CD8-positive, alpha-beta memory T cell (primary cell): ENCODE measurements at regions not wholly inside any gene's neighbourhood (a gene's known extent, or its start where the extent isn't known, plus 50 kb on each side); places are given as distances from the start of the nearest gene placed in this dataset.
"Not testable (repeated sequence)": the region's sequence is repeated elsewhere in the genome, so short reads cannot be mapped to it uniquely, and the experiment has no call there.

Experiments used
- CTCF ChIA-PET: fragments of 350-600 bp; sonication (Branson Sonifier 250); formaldehyde crosslinking; loops from one replicate; lab custom pipeline; 2021; ENCODE audit warnings: antibody characterized with exemption; lab: Charles Lee
- POLR2A ChIA-PET: fragments of 350-600 bp; sonication (Branson Sonifier 250); formaldehyde crosslinking; loops from one replicate; lab custom pipeline; 2021; ENCODE audit warnings: antibody characterized with exemption; lab: Charles Lee
- DNase-seq, 5 donors: peaks; one replicate each; pipeline versions ENCODE4 v3.0.0 to v3.0.0-alpha.2; 2020 to 2022; ENCODE audit warnings: mixed read lengths in 1 of 5
- H3K27ac ChIP-seq: one replicate; pipeline ENCODE4 v1.7.0; 2013; ENCODE audit warnings: low read depth, mild to moderate bottlenecking, low read length, moderate library complexity
- H3K27me3 ChIP-seq: 2 replicates; pipeline ENCODE4 v1.7.0; 2013; ENCODE audit warnings: low read length, mild to moderate bottlenecking; ENCODE audit not compliant: insufficient read depth, poor library complexity, severe bottlenecking
- H3K36me3 ChIP-seq: 2 replicates; pipeline ENCODE4 v1.7.0; 2013; ENCODE audit warnings: mild to moderate bottlenecking, low read length, moderate library complexity; ENCODE audit not compliant: insufficient read depth
- H3K4me1 ChIP-seq: 2 replicates; pipeline ENCODE4 v1.7.0; 2013; ENCODE audit warnings: mild to moderate bottlenecking, low read length, moderate library complexity; ENCODE audit not compliant: insufficient read depth
- H3K4me3 ChIP-seq: 2 replicates; pipeline ENCODE4 v1.7.0; 2013; ENCODE audit warnings: mild to moderate bottlenecking, low read length
- H3K9me3 ChIP-seq: 2 replicates; pipeline ENCODE4 v1.7.0; 2013; ENCODE audit warnings: mild to moderate bottlenecking, low read length
- H3K27ac Mint-ChIP-seq, 8 donors: one replicate each; pipeline ENCODE4 v1.8.0; 2020 to 2021; ENCODE audit warnings: mixed read lengths in 8 of 8, mild to moderate bottlenecking in 6 of 8, inconsistent platforms in 3 of 8, moderate library complexity in 3 of 8
- H3K27me3 Mint-ChIP-seq, 2 donors: one replicate each; pipeline ENCODE4 v1.8.0; 2020 to 2021; ENCODE audit warnings: mixed read lengths in 2 of 2, mild to moderate bottlenecking in 1 of 2, moderate library complexity in 1 of 2
- H3K36me3 Mint-ChIP-seq, 3 donors: one replicate each; pipeline ENCODE4 v1.8.0; 2020 to 2021; ENCODE audit warnings: mixed read lengths in 3 of 3, inconsistent platforms in 1 of 3, mild to moderate bottlenecking in 1 of 3
- H3K4me1 Mint-ChIP-seq, 3 donors: one replicate each; pipeline ENCODE4 v1.8.0; 2020 to 2021; ENCODE audit warnings: mixed read lengths in 3 of 3, inconsistent platforms in 1 of 3, mild to moderate bottlenecking in 1 of 3
- H3K4me3 Mint-ChIP-seq, 7 donors: one replicate each; pipeline ENCODE4 v1.8.0; 2020 to 2021; ENCODE audit warnings: mixed read lengths in 7 of 7, mild to moderate bottlenecking in 6 of 7, moderate library complexity in 4 of 7, inconsistent platforms in 2 of 7
- H3K9me3 Mint-ChIP-seq, 5 donors: one replicate each; pipeline ENCODE4 v1.8.0; 2020 to 2022; ENCODE audit warnings: mixed read lengths in 5 of 5, mild to moderate bottlenecking in 3 of 5, moderate library complexity in 2 of 5, inconsistent platforms in 1 of 5

GRCh38 chr2:234898534-234899053 is 53.2 kb upstream of the SH3BP4 start:
- Mint-ChIP-seq H3K36me3 (no peaks in the 10 kb centered on the region), H3K4me1 (no peaks in the 10 kb centered on the region), H3K27me3 (peaks cover 9 to 10% of the 10 kb centered on the region in 2 donors), H3K27ac (no peak overlapping the region), H3K4me3 (no peak overlapping the region), H3K9me3 (no peaks in the 10 kb centered on the region)
- Histone ChIP-seq H3K27me3 (no peaks in the 10 kb centered on the region), H3K4me1 (no peaks in the 10 kb centered on the region), H3K4me3 (no peak overlapping the region), H3K9me3 (no peaks in the 10 kb centered on the region), H3K36me3 (no peaks in the 10 kb centered on the region), H3K27ac (no peak overlapping the region)
- ChIA-PET CTCF (no interaction called here), POLR2A (no interaction called here)
- no peak for DNase-seq

DNA sequence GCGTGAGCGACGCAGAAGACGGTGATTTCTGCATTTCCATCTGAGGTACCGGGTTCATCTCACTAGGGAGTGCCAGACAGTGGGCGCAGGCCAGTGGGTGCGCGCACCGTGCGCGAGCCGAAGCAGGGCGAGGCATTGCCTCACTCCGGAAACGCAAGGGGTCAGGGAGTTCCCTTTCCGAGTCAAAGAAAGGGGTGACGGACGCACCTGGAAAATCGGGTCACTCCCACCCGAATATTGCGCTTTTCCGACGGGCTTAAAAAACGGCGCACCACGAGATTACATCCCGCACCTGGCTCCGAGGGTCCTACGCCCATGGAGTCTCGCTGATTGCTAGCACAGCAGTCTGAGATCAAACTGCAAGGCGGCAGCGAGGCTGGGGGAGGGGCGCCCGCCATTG is 63.4 kb upstream of the SH3BP4 start:
- CTCF ChIA-PET, H3K4me1 Mint-ChIP-seq, H3K36me3 Mint-ChIP-seq, H3K4me3 ChIP-seq, H3K27me3 ChIP-seq, H3K4me1 ChIP-seq, POLR2A ChIA-PET, H3K36me3 ChIP-seq, H3K9me3 ChIP-seq, H3K9me3 Mint-ChIP-seq, H3K27ac ChIP-seq: not testable (repeated sequence)
- peak in 1 of 5 donors; percentile 32 for DNase-seq
- Mint-ChIP-seq H3K27me3 (peaks cover 4 to 31% of the 10 kb centered on the region in 2 donors), H3K4me3 (peak overlapping the region in 3 of 7 donors; percentile 24 to 69 (median 54)), H3K27ac (peak overlapping the region in 1 of 8 donors; percentile 57)

DNA sequence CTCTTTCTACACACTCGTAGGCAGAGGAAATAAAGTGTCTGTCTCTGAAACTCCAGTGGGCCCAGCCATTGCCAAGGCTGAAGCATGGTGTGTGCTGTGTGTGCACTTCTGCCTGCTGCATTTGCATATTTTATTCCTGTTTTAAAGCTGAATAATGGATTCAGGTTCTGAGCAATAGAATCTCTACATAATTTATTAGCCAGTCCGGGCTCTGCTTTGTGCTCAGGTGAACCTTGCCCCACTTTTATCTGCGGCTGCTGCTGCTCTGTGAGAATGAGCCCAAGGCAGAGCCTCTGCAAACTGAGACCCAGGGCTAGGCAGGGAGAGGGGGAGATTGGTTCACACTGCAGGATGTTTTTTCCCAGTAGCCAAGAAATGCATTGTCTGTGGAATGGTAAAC is 64.6 kb upstream of the SH3BP4 start:
- Histone ChIP-seq H3K36me3 (no peaks in the 10 kb centered on the region), H3K4me1 (no peaks in the 10 kb centered on the region), H3K4me3 (no peak overlapping the region), H3K27me3 (peaks cover 4% of the 10 kb centered on the region), H3K9me3 (no peaks in the 10 kb centered on the region), H3K27ac (no peak overlapping the region)
- peaks cover 4 to 31% of the 10 kb centered on the region in 2 donors for H3K27me3 Mint-ChIP-seq
- no peak overlapping the region for H3K4me3 Mint-ChIP-seq
- POLR2A ChIA-PET, result no interaction called here
- H3K9me3 Mint-ChIP-seq, result no peaks in the 10 kb centered on the region
- CTCF ChIA-PET, result no interaction called here
- no peaks in the 10 kb centered on the region for H3K4me1 Mint-ChIP-seq
- no peak for DNase-seq
- peaks cover 0 to 1% (median 0%) of the 10 kb centered on the region in 3 donors for H3K36me3 Mint-ChIP-seq
- peak overlapping the region in 1 of 8 donors; percentile 23 for H3K27ac Mint-ChIP-seq

DNA sequence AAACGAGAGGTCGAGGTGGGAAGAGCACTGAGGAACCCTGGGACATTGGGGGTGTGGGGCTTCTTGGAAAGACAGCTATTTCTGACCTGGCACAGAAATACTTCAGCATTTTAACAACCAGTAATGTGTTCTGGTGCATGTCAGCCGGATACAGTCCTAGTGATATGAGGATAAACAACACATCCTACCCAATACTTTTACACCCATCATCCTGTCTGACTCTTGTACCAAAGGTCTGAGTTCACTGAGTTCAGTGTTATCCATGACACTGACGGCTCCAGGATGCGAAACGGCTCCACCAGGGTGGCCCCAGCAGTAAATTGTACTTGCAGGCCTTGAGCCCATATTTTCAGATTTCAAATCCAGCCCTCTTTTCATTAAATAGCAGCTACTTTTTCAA is 65.9 kb upstream of the SH3BP4 start:
- peaks cover 0 to 1% (median 0%) of the 10 kb centered on the region in 3 donors for H3K36me3 Mint-ChIP-seq
- H3K9me3 ChIP-seq, result no peaks in the 10 kb centered on the region
- H3K27ac Mint-ChIP-seq, result no peak overlapping the region
- no peak for DNase-seq
- CTCF ChIA-PET, result no interaction called here
- H3K4me3 ChIP-seq, result no peak overlapping the region
- peaks cover 4 to 31% of the 10 kb centered on the region in 2 donors for H3K27me3 Mint-ChIP-seq
- peaks cover 4% of the 10 kb centered on the region for H3K27me3 ChIP-seq
- no peaks in the 10 kb centered on the region for H3K4me1 ChIP-seq
- no peak overlapping the region for H3K27ac ChIP-seq
- POLR2A ChIA-PET, result no interaction called here
- no peaks in the 10 kb centered on the region for H3K4me1 Mint-ChIP-seq
- no peaks in the 10 kb centered on the region for H3K36me3 ChIP-seq
- no peak overlapping the region for H3K4me3 Mint-ChIP-seq
- peaks cover 0 to 2% (median 0%) of the 10 kb centered on the region in 5 donors for H3K9me3 Mint-ChIP-seq

DNA sequence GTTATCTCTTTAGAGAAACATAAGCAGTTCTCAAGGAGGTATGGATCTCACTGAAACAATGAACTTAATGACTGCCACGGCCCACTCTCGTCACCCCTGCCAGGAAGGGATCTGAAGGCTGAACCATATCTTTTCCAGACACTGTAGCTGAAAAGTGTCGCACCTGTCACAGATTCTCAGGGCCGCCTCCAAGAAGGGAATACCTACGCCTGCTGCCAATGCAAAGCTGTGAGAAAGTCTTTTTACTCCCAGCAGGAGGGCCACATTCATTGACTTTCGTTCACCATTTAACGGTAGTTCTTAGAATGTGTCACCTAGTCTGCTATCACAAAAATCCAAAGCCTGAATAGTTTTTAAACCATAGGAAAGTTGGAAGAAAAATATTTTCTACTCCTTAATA is 66.7 kb upstream of the SH3BP4 start:
- H3K36me3 Mint-ChIP-seq, result peaks cover 0 to 1% (median 0%) of the 10 kb centered on the region in 3 donors
- no peak overlapping the region for H3K4me3 Mint-ChIP-seq
- DNase-seq, result no peak
- no peaks in the 10 kb centered on the region for H3K4me1 ChIP-seq
- peaks cover 4% of the 10 kb centered on the region for H3K27me3 ChIP-seq
- H3K9me3 Mint-ChIP-seq, result peaks cover 0 to 2% (median 0%) of the 10 kb centered on the region in 5 donors
- peak overlapping the region in 1 of 8 donors; percentile 41 for H3K27ac Mint-ChIP-seq
- H3K4me3 ChIP-seq, result no peak overlapping the region
- no peaks in the 10 kb centered on the region for H3K4me1 Mint-ChIP-seq
- no peaks in the 10 kb centered on the region for H3K36me3 ChIP-seq
- CTCF ChIA-PET, result no interaction called here
- POLR2A ChIA-PET, result no interaction called here
- peaks cover 4 to 31% of the 10 kb centered on the region in 2 donors for H3K27me3 Mint-ChIP-seq
- H3K9me3 ChIP-seq, result no peaks in the 10 kb centered on the region
- no peak overlapping the region for H3K27ac ChIP-seq

- H3K27me3 ChIP-seq, result peaks cover 4% of the 10 kb centered on the region
- no peaks in the 10 kb centered on the region for H3K4me1 ChIP-seq
- peaks cover 6 to 31% of the 10 kb centered on the region in 2 donors for H3K27me3 Mint-ChIP-seq
- H3K4me3 Mint-ChIP-seq, result no peak overlapping the region
- CTCF ChIA-PET, result no interaction called here
- peaks cover 0 to 1% (median 0%) of the 10 kb centered on the region in 3 donors for H3K36me3 Mint-ChIP-seq
- peak overlapping the region in 1 of 8 donors; percentile 32 for H3K27ac Mint-ChIP-seq
- no peaks in the 10 kb centered on the region for H3K9me3 ChIP-seq
- no peak overlapping the region for H3K4me3 ChIP-seq
- no peaks in the 10 kb centered on the region for H3K4me1 Mint-ChIP-seq
- no peak overlapping the region for H3K27ac ChIP-seq
- H3K36me3 ChIP-seq, result no peaks in the 10 kb centered on the region
- peaks cover 0 to 2% (median 0%) of the 10 kb centered on the region in 5 donors for H3K9me3 Mint-ChIP-seq
- POLR2A ChIA-PET, result no interaction called here
- DNase-seq, result no peak
These were observed 67.2 kb upstream of the SH3BP4 start for GRCh38 chr2:234884591-234884990.

DNA sequence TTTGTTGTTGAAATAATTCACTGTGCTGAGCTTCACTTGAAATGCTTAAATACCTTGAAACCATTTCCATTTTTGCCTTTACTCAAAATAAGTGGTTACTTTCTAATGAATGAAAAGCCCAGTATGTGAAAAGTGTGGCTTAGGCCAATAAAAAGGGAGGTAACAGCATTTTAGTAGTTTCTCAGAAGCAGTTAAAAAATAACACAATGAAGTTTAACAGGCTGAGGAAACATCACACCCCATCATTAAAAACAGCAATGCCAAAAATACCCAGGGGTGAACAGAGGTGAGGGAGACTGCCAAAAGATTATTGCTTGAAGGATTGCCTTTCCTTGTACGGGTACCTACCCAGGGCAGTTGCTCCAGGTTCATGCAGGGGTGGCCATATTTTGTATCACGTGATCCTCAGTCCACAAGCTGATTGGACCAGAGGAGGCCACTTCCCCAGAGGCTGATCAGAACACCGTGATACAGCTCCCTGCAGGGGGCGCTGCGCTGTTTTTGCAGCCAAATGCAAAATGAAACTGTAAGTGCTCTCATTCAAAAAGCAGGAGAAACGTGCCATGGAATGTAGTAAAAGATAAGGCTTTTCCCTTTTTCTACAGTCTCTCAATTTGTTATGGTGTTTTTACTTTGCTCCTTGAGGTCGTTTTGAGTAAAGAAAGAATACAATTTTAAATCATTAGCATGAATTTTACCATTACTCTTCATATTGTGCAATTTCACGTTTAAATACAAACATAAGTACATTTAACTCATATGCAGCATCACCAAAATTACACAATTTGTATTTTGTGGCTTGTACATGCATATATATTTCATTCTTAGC is 70.2 kb upstream of the SH3BP4 start:
- Histone ChIP-seq H3K27me3 (no peaks in the 10 kb centered on the region), H3K27ac (no peak overlapping the region), H3K4me3 (no peak overlapping the region), H3K36me3 (no peaks in the 10 kb centered on the region), H3K9me3 (no peaks in the 10 kb centered on the region), H3K4me1 (no peaks in the 10 kb centered on the region)
- ChIA-PET POLR2A (no interaction called here), CTCF (no interaction called here)
- Mint-ChIP-seq H3K36me3 (peaks cover 0 to 1% (median 0%) of the 10 kb centered on the region in 3 donors), H3K9me3 (peaks cover 0 to 2% (median 0%) of the 10 kb centered on the region in 5 donors), H3K4me3 (no peak overlapping the region), H3K27ac (no peak overlapping the region), H3K4me1 (no peaks in the 10 kb centered on the region), H3K27me3 (peaks cover 12 to 29% of the 10 kb centered on the region in 2 donors)
- DNase-seq, result peak in 4 of 5 donors; percentile 5 to 28 (median 7)

- Mint-ChIP-seq H3K27me3 (peaks cover 12 to 31% of the 10 kb centered on the region in 2 donors), H3K36me3 (peaks cover 0 to 1% (median 0%) of the 10 kb centered on the region in 3 donors), H3K4me3 (no peak overlapping the region), H3K4me1 (no peaks in the 10 kb centered on the region), H3K9me3 (peaks cover 0 to 2% (median 0%) of the 10 kb centered on the region in 5 donors), H3K27ac (peak overlapping the region in 1 of 8 donors; percentile 56)
- Histone ChIP-seq H3K27ac (no peak overlapping the region), H3K4me3 (no peak overlapping the region), H3K36me3 (no peaks in the 10 kb centered on the region), H3K27me3 (no peaks in the 10 kb centered on the region), H3K9me3 (no peaks in the 10 kb centered on the region), H3K4me1 (no peaks in the 10 kb centered on the region)
- DNase-seq, result no peak
- ChIA-PET POLR2A (no interaction called here), CTCF (no interaction called here)
These were observed 71.1 kb upstream of the SH3BP4 start for GRCh38 chr2:234880551-234881211.
